ENCODE measurements at regions not wholly inside any gene's neighbourhood (a gene's known extent, or its start where the extent isn't known, plus 50 kb on each side); places are given as distances from the start of the nearest gene placed in this dataset.

DNA sequence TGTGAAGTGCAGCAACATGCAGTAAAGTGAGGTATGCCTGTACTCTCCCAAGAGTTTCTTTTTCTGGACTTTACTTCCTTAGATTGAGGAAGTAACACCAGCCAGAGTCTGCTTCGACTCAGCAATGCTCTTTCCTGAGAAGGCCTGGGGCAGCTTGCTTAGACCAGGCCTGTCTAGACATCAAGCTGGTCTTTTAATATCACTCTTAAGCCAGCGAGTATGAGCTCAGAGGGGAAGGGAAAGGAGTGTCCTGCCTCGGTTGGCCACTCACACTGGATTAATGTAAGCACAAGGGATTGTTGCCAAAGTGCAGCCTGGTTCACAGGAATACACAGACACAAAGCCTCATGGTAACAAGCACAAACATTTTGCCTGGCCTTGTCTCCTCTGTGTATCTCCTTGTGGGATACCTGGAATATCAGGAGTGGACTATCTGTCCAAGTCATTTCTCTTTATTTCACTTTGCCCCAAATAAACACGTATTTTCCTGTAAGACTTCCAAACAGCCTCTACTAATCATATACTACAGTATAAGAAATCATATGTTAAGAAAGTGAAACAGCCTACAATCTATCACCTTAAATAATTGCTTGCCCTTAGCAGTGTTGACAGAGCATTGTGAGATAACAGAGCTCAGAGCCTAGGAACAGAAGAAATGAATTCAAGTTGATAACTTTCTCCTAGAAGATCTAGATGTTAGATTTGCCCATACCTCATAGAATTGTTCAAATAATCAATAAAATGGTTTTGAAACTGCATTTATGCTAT, 121.2 kb upstream of the DAAM1 start:
- no peak overlapping the region for H3K23ac ChIP-seq (ENCODE audit: insufficient read length)
- 80% methylated on average over 4 of the region's 4 CpGs; no CpG with 5 or more reads in 1 of the 2 experiments for WGBS, 2 experiments (ENCODE audit: extremely low coverage in 1 of 2, insufficient coverage in 1 of 2, insufficient read length in 1 of 2, insufficient replicate concordance in 2 of 2, low coverage in 1 of 2, low lambda C conversion rate in 2 of 2, missing lambda C conversion rate in 1 of 2)
- H2AK5ac ChIP-seq (ENCODE audit: low read depth, low read length) = no peak overlapping the region
- no peak overlapping the region for H4K8ac ChIP-seq (ENCODE audit: extremely low read depth, insufficient read depth, low read length)
- no peak overlapping the region for H2BK120ac ChIP-seq (replicated peaks; ENCODE audit: low read depth, low read length)
- no peak overlapping the region for H2BK20ac ChIP-seq (ENCODE audit: low read length)
- H3K18ac ChIP-seq (ENCODE audit: extremely low read depth, low read length) = no peak overlapping the region
- no peak overlapping the region for H3K4me3 ChIP-seq (ENCODE audit: extremely low read depth in 1 of 4, insufficient read depth in 2 of 4, low read depth in 3 of 4, low read length in 4 of 4)
- no peak overlapping the region for H3K9ac ChIP-seq (replicated peaks in 1 of 4; ENCODE audit: extremely low read depth in 1 of 4, low read depth in 3 of 4, low read length in 3 of 4)
- H4K20me1 ChIP-seq (replicated peaks in 1 of 2; ENCODE audit: control insufficient read depth in 1 of 2, insufficient read depth in 2 of 2, low read length in 2 of 2) = no peaks in the 10 kb centered on the region
- no peaks in the 10 kb centered on the region for H3K4me1 ChIP-seq (replicated peaks in 1 of 4; ENCODE audit: control insufficient read depth in 3 of 4, insufficient read depth in 4 of 4, low read length in 3 of 4)
- H2BK5ac ChIP-seq (ENCODE audit: low read depth, low read length) = no peak overlapping the region
- H2BK12ac ChIP-seq (ENCODE audit: low read depth, low read length) = no peak overlapping the region
- no peak overlapping the region for H3K27ac ChIP-seq (ENCODE audit: low read depth, low read length)
- H3K14ac ChIP-seq (ENCODE audit: insufficient read length) = no peak overlapping the region
- H3K9me3 ChIP-seq (ENCODE audit: insufficient read depth in 2 of 2, low read depth in 1 of 2, low read length in 1 of 2) = no peaks in the 10 kb centered on the region
- TF ChIP-seq GABPA (IDR thresholded peaks at IDR 0.05; ENCODE audit: borderline replicate concordance, insufficient read depth, low read length) (no peak), TEAD4 (IDR thresholded peaks at IDR 0.05; ENCODE audit: low read depth, low read length) (no peak), SP1 (IDR thresholded peaks at IDR 0.05; ENCODE audit: low read depth, low read length) (no peak), KDM5A (IDR thresholded peaks at IDR 0.05; ENCODE audit: low read length) (no peak), POU5F1 (IDR thresholded peaks at IDR 0.05; ENCODE audit: low read depth, low read length) (no peak)
- no peaks in the 10 kb centered on the region for H3K79me2 ChIP-seq (ENCODE audit: control insufficient read depth in 1 of 2, insufficient read depth in 2 of 2, low read length in 2 of 2)
- ChIA-PET CTCF (ENCODE audit: partially characterized antibody) (interaction anchor here (1.1 to 1.8 kb wide), 3 partner anchors 12 to 492 kb away, joined by 3 to 7 read pairs (median 4); no protein-coding TSS in a partner anchor), POLR2A (ENCODE audit: partially characterized antibody) (no interaction called here)
- H2AFZ ChIP-seq (ENCODE audit: low read length) = peak overlapping the region; percentile 47; the same call in 1 of the 2 replicates
- FAIRE-seq (no peak), DNase-seq (ENCODE audit: low read depth in 1 of 2, low spot score in 2 of 2) (no peak)
- no peak overlapping the region for H3K4ac ChIP-seq (replicated peaks; ENCODE audit: insufficient read length, low read depth, low read length)
- H3K79me1 ChIP-seq (ENCODE audit: low read depth, low read length) = no peaks in the 10 kb centered on the region
- no peak overlapping the region for H4K91ac ChIP-seq (replicated peaks; ENCODE audit: insufficient read length, low read length)
- H4K5ac ChIP-seq (ENCODE audit: insufficient read length, low read depth, low read length) = no peak overlapping the region
- no peak overlapping the region for H3K56ac ChIP-seq (replicated peaks; ENCODE audit: insufficient read length, low read depth, low read length)
- H2BK15ac ChIP-seq (ENCODE audit: low read length) = no peak overlapping the region
- no peaks in the 10 kb centered on the region for H3K36me3 ChIP-seq (ENCODE audit: control insufficient read depth in 2 of 4, insufficient read depth in 4 of 4, low read length in 3 of 4)
- H3K27me3 ChIP-seq (replicated peaks in 1 of 4; ENCODE audit: control insufficient read depth in 3 of 4, extremely low read depth in 1 of 4, insufficient read depth in 3 of 4, low read length in 3 of 4) = no peaks in the 10 kb centered on the region
- H3K4me2 ChIP-seq (ENCODE audit: insufficient read depth in 1 of 2, low read depth in 2 of 2, low read length in 2 of 2) = no peak overlapping the region
- no peaks in the 10 kb centered on the region for H3K23me2 ChIP-seq (ENCODE audit: low read depth, low read length)
